SJSA1 (cell line): ENCODE measurements at regions not wholly inside any gene's neighbourhood (a gene's known extent, or its start where the extent isn't known, plus 50 kb on each side); places are given as distances from the start of the nearest gene placed in this dataset.
A peak's percentile ranks its signal among the peaks of the same experiment; 100 is the strongest.
"Not testable (repeated sequence)": the region's sequence is repeated elsewhere in the genome, so short reads cannot be mapped to it uniquely, and the experiment has no call there.

ENCODE experiments used
- DNase-seq, 2 experiments: peaks; one replicate each; pipeline ENCODE4 v3.0.0-alpha.2; 2015 to 2020; ENCODE audit warnings: low spot score in 2 of 2, low read depth in 1 of 2
- H3K27ac ChIP-seq: fragments of 250-450 bp; sonication (Bioruptor Pico); 2 replicates; pipeline ENCODE4 v1.5.1; 2020; ENCODE audit warnings: mild to moderate bottlenecking, moderate library complexity
- H3K27me3 ChIP-seq: fragments of 250-450 bp; sonication (Bioruptor Pico); replicated peaks from 2 replicates; pipeline ENCODE4 v1.5.1; 2020; ENCODE audit warnings: mild to moderate bottlenecking, moderate library complexity
- H3K36me3 ChIP-seq: fragments of 250-450 bp; sonication (Bioruptor Pico); 2 replicates; pipeline ENCODE4 v1.5.1; 2020; ENCODE audit warnings: mild to moderate bottlenecking
- H3K4me1 ChIP-seq: fragments of 250-450 bp; sonication (Bioruptor Pico); replicated peaks from 2 replicates; pipeline ENCODE4 v1.6.1; 2021; ENCODE audit warnings: mild to moderate bottlenecking
- H3K4me3 ChIP-seq: fragments of 250-450 bp; sonication (Bioruptor Pico); 2 replicates; pipeline ENCODE4 v1.5.1; 2020; ENCODE audit warnings: mild to moderate bottlenecking
- H3K9me3 ChIP-seq: fragments of 250-450 bp; sonication (Bioruptor Pico); replicated peaks from 2 replicates; pipeline ENCODE4 v1.5.1; 2020; ENCODE audit warnings: mild to moderate bottlenecking

- H3K4me3 ChIP-seq = no peak overlapping the region
- DNase-seq = no peak
- no peaks in the 10 kb centered on the region for H3K36me3 ChIP-seq
- no peak overlapping the region for H3K27ac ChIP-seq
- H3K27me3 ChIP-seq = no peaks in the 10 kb centered on the region; the same call in 1 of the 2 replicates
- H3K4me1 ChIP-seq = peaks cover 12% of the 10 kb centered on the region
- no peaks in the 10 kb centered on the region for H3K9me3 ChIP-seq
These were observed 222.8 kb upstream of the PIEZO2 start for GRCh38 chr18:11372163-11372562.

GRCh38 chr18:11369556-11369955 lies 220.2 kb upstream of the PIEZO2 start:
- Histone ChIP-seq H3K27me3 (no peaks in the 10 kb centered on the region), H3K9me3 (no peaks in the 10 kb centered on the region)
- DNase-seq = no peak

GRCh38 chr18:11368020-11368419 lies 218.7 kb upstream of the PIEZO2 start:
- H3K4me3 ChIP-seq = no peak overlapping the region
- H3K4me1 ChIP-seq = peaks cover 24% of the 10 kb centered on the region
- no peaks in the 10 kb centered on the region for H3K36me3 ChIP-seq
- no peaks in the 10 kb centered on the region for H3K9me3 ChIP-seq
- no peaks in the 10 kb centered on the region for H3K27me3 ChIP-seq
- no peak overlapping the region for H3K27ac ChIP-seq
- DNase-seq = peak in 1 of 2 experiments; percentile 22

More at GRCh38 chr18:11369556-11369955, 220.2 kb upstream of the PIEZO2 start:
- peaks cover 24% of the 10 kb centered on the region for H3K4me1 ChIP-seq
- no peak overlapping the region for H3K4me3 ChIP-seq
- no peaks in the 10 kb centered on the region for H3K36me3 ChIP-seq
- H3K27ac ChIP-seq = no peak overlapping the region

GRCh38 chr18:11367351-11367750 lies 218.0 kb upstream of the PIEZO2 start:
- Histone ChIP-seq H3K4me1 (peaks cover 24% of the 10 kb centered on the region), H3K36me3 (no peaks in the 10 kb centered on the region), H3K27me3 (no peaks in the 10 kb centered on the region), H3K4me3 (no peak overlapping the region), H3K9me3 (no peaks in the 10 kb centered on the region), H3K27ac (no peak overlapping the region)
- DNase-seq = no peak

GRCh38 chr18:11366410-11366809 lies 217.0 kb upstream of the PIEZO2 start:
- peaks cover 24% of the 10 kb centered on the region for H3K4me1 ChIP-seq
- DNase-seq = peak in 1 of 2 experiments; percentile 49
- no peaks in the 10 kb centered on the region for H3K27me3 ChIP-seq
- H3K27ac ChIP-seq = no peak overlapping the region
- no peaks in the 10 kb centered on the region for H3K9me3 ChIP-seq
- H3K4me3 ChIP-seq = no peak overlapping the region
- H3K36me3 ChIP-seq = no peaks in the 10 kb centered on the region

GRCh38 chr18:11362856-11363255 lies 213.5 kb upstream of the PIEZO2 start:
- Histone ChIP-seq H3K36me3 (no peaks in the 10 kb centered on the region), H3K27me3 (no peaks in the 10 kb centered on the region), H3K9me3 (no peaks in the 10 kb centered on the region), H3K4me1 (peaks cover 19% of the 10 kb centered on the region), H3K4me3 (no peak overlapping the region), H3K27ac (no peak overlapping the region)
- no peak for DNase-seq

GRCh38 chr18:11361862-11362261 lies 212.5 kb upstream of the PIEZO2 start:
- not testable (repeated sequence) for H3K4me1 ChIP-seq, H3K27me3 ChIP-seq, H3K27ac ChIP-seq, DNase-seq, H3K36me3 ChIP-seq, H3K4me3 ChIP-seq, H3K9me3 ChIP-seq

- no peaks in the 10 kb centered on the region for H3K36me3 ChIP-seq
- H3K27ac ChIP-seq = no peak overlapping the region
- H3K4me1 ChIP-seq = no peaks in the 10 kb centered on the region
- H3K9me3 ChIP-seq = no peaks in the 10 kb centered on the region
- no peak for DNase-seq
- H3K4me3 ChIP-seq = no peak overlapping the region
- H3K27me3 ChIP-seq = no peaks in the 10 kb centered on the region
These were observed 208.3 kb upstream of the PIEZO2 start for GRCh38 chr18:11357678-11358077.

- not testable (repeated sequence) for DNase-seq, H3K4me3 ChIP-seq, H3K27me3 ChIP-seq, H3K4me1 ChIP-seq, H3K9me3 ChIP-seq, H3K27ac ChIP-seq, H3K36me3 ChIP-seq
These were observed 195.2 kb upstream of the PIEZO2 start for GRCh38 chr18:11344576-11344975.

- Histone ChIP-seq H3K27me3 (no peaks in the 10 kb centered on the region), H3K9me3 (0 out of 2 replicates have a peak, but pooled peaks cover 2% of the 10 kb centered on the region), H3K36me3 (no peaks in the 10 kb centered on the region), H3K27ac (no peak overlapping the region), H3K4me1 (no peaks in the 10 kb centered on the region), H3K4me3 (no peak overlapping the region)
- DNase-seq = no peak
These were observed 193.7 kb upstream of the PIEZO2 start for GRCh38 chr18:11343096-11343495.

- not testable (repeated sequence) for H3K4me3 ChIP-seq, H3K4me1 ChIP-seq, H3K36me3 ChIP-seq, H3K27me3 ChIP-seq, DNase-seq, H3K9me3 ChIP-seq, H3K27ac ChIP-seq
These were observed 192.7 kb upstream of the PIEZO2 start for GRCh38 chr18:11342115-11342514.

- Histone ChIP-seq H3K27ac (no peak overlapping the region), H3K27me3 (no peaks in the 10 kb centered on the region), H3K9me3 (no peaks in the 10 kb centered on the region), H3K36me3 (no peaks in the 10 kb centered on the region), H3K4me1 (no peaks in the 10 kb centered on the region), H3K4me3 (no peak overlapping the region)
- DNase-seq = no peak
These were observed 189.9 kb upstream of the PIEZO2 start for GRCh38 chr18:11339188-11339775.

GRCh38 chr18:11336241-11336640 lies 186.9 kb upstream of the PIEZO2 start:
- no peak for DNase-seq

GRCh38 chr18:11327391-11328009 lies 178.1 kb upstream of the PIEZO2 start:
- peaks cover 44% of the 10 kb centered on the region for H3K4me1 ChIP-seq
- no peak overlapping the region for H3K4me3 ChIP-seq
- H3K27ac ChIP-seq = no peak overlapping the region
- H3K27me3 ChIP-seq = no peaks in the 10 kb centered on the region
- no peaks in the 10 kb centered on the region for H3K36me3 ChIP-seq
- DNase-seq = no peak
- no peaks in the 10 kb centered on the region; the same call in 1 of the 2 replicates for H3K9me3 ChIP-seq

More at GRCh38 chr18:11336241-11336640, 186.9 kb upstream of the PIEZO2 start:
- Histone ChIP-seq H3K36me3 (no peaks in the 10 kb centered on the region), H3K27me3 (no peaks in the 10 kb centered on the region), H3K27ac (no peak overlapping the region), H3K9me3 (no peaks in the 10 kb centered on the region), H3K4me3 (no peak overlapping the region), H3K4me1 (no peaks in the 10 kb centered on the region)
